IPS-20b (cell line): ENCODE measurements at regions not wholly inside any gene's neighbourhood (a gene's known extent, or its start where the extent isn't known, plus 50 kb on each side); places are given as distances from the start of the nearest gene placed in this dataset.

Source experiments
- H3K27ac ChIP-seq: one replicate; pipeline ENCODE4 v1.5.1; 2013; ENCODE audit warnings: low read length
- H3K27me3 ChIP-seq: 2 replicates; pipeline ENCODE4 v1.6.1; 2013; ENCODE audit warnings: mild to moderate bottlenecking, low read length, inconsistent platforms; ENCODE audit not compliant: insufficient read depth
- H3K36me3 ChIP-seq: 2 replicates; pipeline ENCODE4 v1.6.1; 2013; ENCODE audit warnings: low read depth, mild to moderate bottlenecking, inconsistent platforms, low read length, moderate library complexity; ENCODE audit not compliant: insufficient read depth
- H3K4me1 ChIP-seq: 2 replicates; pipeline ENCODE4 v1.6.1; 2013; ENCODE audit warnings: mild to moderate bottlenecking, control low read depth, inconsistent platforms, low read length, moderate library complexity; ENCODE audit not compliant: insufficient read depth
- H3K4me3 ChIP-seq: 2 replicates; pipeline ENCODE4 v1.5.1; 2013; ENCODE audit warnings: mild to moderate bottlenecking, low read length, inconsistent platforms
- H3K9ac ChIP-seq: 2 replicates; pipeline ENCODE4 v1.6.1; 2013; ENCODE audit warnings: low read depth, mild to moderate bottlenecking, inconsistent platforms, low read length, moderate library complexity
- H3K9me3 ChIP-seq: 2 replicates; pipeline ENCODE4 v1.6.1; 2013; ENCODE audit warnings: mild to moderate bottlenecking, low read depth, low read length, inconsistent platforms; ENCODE audit not compliant: insufficient read depth

DNA sequence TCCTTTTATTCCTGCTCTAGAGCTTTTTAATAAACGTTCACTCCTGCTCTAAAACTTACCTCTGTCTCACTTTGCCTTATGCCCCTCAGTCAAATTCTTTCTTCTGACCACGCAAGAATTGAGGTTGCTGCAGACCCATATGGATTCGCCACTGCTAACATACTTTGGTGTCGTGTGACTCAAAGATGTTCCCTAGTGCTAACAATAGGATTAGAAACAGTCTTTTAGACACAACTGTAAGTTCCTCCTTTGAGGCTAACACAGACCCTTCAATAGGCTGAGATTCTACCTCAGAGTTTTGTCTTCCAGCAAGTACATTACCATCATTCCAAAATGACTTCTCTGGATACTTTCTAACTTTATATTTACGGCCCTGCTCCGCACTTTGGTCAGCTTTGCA is 149.5 kb upstream of the COX10 start:
- Histone ChIP-seq H3K9me3 (no peaks in the 10 kb centered on the region), H3K4me3 (no peak overlapping the region), H3K36me3 (no peaks in the 10 kb centered on the region), H3K27me3 (no peaks in the 10 kb centered on the region), H3K4me1 (peaks cover 7% of the 10 kb centered on the region), H3K27ac (no peak overlapping the region), H3K9ac (no peak overlapping the region)

GRCh38 chr17:13920413-13920812 is 148.9 kb upstream of the COX10 start:
- Histone ChIP-seq H3K4me1 (peaks cover 2% of the 10 kb centered on the region), H3K36me3 (no peaks in the 10 kb centered on the region), H3K27me3 (no peaks in the 10 kb centered on the region), H3K27ac (no peak overlapping the region), H3K4me3 (no peak overlapping the region), H3K9me3 (no peaks in the 10 kb centered on the region), H3K9ac (no peak overlapping the region)

- Histone ChIP-seq H3K9me3 (no peaks in the 10 kb centered on the region), H3K27ac (no peak overlapping the region), H3K4me1 (no peaks in the 10 kb centered on the region; the same call in 1 of the 2 replicates), H3K27me3 (no peaks in the 10 kb centered on the region), H3K4me3 (no peak overlapping the region), H3K9ac (no peak overlapping the region), H3K36me3 (no peaks in the 10 kb centered on the region)
Observed at GRCh38 chr17:13921841-13922776, 147.2 kb upstream of the COX10 start.

GRCh38 chr17:13922885-13923284 is 146.4 kb upstream of the COX10 start:
- Histone ChIP-seq H3K9ac (no peak overlapping the region), H3K4me3 (no peak overlapping the region), H3K36me3 (no peaks in the 10 kb centered on the region), H3K27me3 (no peaks in the 10 kb centered on the region), H3K27ac (no peak overlapping the region), H3K9me3 (no peaks in the 10 kb centered on the region), H3K4me1 (no peaks in the 10 kb centered on the region; the same call in 1 of the 2 replicates)

DNA sequence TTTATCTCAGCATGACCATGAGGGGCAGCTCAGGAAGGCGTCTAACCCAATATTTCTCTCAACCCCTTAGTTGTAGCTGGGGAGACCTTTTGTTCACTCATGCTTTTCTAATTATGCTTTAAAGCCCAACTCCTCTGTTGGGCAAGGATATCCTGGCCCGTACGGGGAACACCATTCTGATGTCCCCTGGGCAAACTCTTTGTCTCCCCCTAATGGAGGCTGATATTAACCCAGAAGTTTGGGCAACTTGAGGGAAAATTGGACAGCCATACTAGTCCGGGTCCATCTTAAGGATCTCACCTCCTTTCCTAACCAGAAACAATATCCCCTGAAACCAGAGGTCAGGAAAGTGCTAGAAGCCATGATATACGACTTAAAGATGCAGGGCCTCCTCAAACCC is 143.7 kb upstream of the COX10 start:
- H3K27me3 ChIP-seq, result no peaks in the 10 kb centered on the region
- H3K36me3 ChIP-seq, result no peaks in the 10 kb centered on the region
- H3K9me3 ChIP-seq, result no peaks in the 10 kb centered on the region
- no peak overlapping the region for H3K4me3 ChIP-seq
- no peak overlapping the region for H3K27ac ChIP-seq
- no peak overlapping the region for H3K9ac ChIP-seq
- H3K4me1 ChIP-seq, result no peaks in the 10 kb centered on the region; the same call in 1 of the 2 replicates

DNA sequence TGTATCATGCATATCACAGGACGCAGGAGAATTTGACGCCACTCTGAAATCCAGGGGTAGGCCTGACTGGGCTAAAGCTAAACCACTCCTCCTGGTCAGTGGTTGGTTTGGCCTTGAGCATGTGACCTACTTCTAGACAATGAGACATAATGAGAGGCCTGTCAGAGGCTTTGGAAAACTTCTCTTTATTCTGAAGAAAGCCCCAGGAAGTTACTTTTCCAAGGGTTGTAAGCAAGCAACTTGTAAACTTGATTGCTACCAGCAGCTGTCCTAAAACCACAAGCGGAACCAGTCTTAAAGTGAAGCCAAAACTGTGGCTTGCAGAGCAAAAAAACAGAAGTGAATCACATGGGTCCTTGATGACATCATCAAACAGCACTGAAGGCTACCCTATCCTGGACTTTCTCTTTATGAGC is 138.2 kb upstream of the COX10 start:
- Histone ChIP-seq H3K9ac (no peak overlapping the region), H3K4me1 (peaks cover 4% of the 10 kb centered on the region; the same call in 1 of the 2 replicates), H3K36me3 (no peaks in the 10 kb centered on the region), H3K27ac (no peak overlapping the region), H3K4me3 (no peak overlapping the region), H3K27me3 (no peaks in the 10 kb centered on the region), H3K9me3 (no peaks in the 10 kb centered on the region)

GRCh38 chr17:13931800-13932460 is 137.4 kb upstream of the COX10 start:
- Histone ChIP-seq H3K4me3 (no peak overlapping the region), H3K27ac (no peak overlapping the region), H3K36me3 (no peaks in the 10 kb centered on the region), H3K27me3 (no peaks in the 10 kb centered on the region), H3K4me1 (peaks cover 4% of the 10 kb centered on the region; the same call in 1 of the 2 replicates), H3K9me3 (no peaks in the 10 kb centered on the region), H3K9ac (no peak overlapping the region)

GRCh38 chr17:13933441-13934276 is 135.6 kb upstream of the COX10 start:
- no peak overlapping the region for H3K27ac ChIP-seq
- peaks cover 4% of the 10 kb centered on the region; the same call in 1 of the 2 replicates for H3K4me1 ChIP-seq
- no peaks in the 10 kb centered on the region for H3K27me3 ChIP-seq
- H3K9ac ChIP-seq, result no peak overlapping the region
- H3K36me3 ChIP-seq, result no peaks in the 10 kb centered on the region
- H3K9me3 ChIP-seq, result no peaks in the 10 kb centered on the region
- no peak overlapping the region for H3K4me3 ChIP-seq

DNA sequence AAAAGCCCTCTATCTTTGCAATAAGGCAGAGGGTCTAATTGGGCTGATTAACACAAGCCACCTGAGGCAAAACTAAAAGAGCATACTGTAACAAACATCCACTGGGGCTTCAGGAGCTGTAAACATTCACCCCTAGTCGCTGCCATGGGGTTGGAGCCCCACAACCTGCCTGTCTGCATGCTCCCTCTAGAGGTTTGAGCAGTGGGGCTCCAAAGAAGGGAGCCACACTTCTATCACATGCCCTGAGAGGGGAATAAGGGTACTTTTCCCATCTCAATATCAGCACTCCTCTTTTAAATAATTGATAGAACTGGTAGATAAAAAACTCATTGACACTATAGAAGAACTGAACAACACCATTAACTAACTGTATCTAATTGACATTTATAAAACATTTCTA is 130.1 kb upstream of the COX10 start:
- H3K4me1 ChIP-seq, result no peaks in the 10 kb centered on the region
- no peaks in the 10 kb centered on the region for H3K27me3 ChIP-seq
- H3K4me3 ChIP-seq, result no peak overlapping the region
- H3K9ac ChIP-seq, result no peak overlapping the region
- no peaks in the 10 kb centered on the region for H3K36me3 ChIP-seq
- no peaks in the 10 kb centered on the region for H3K9me3 ChIP-seq
- H3K27ac ChIP-seq, result no peak overlapping the region

DNA sequence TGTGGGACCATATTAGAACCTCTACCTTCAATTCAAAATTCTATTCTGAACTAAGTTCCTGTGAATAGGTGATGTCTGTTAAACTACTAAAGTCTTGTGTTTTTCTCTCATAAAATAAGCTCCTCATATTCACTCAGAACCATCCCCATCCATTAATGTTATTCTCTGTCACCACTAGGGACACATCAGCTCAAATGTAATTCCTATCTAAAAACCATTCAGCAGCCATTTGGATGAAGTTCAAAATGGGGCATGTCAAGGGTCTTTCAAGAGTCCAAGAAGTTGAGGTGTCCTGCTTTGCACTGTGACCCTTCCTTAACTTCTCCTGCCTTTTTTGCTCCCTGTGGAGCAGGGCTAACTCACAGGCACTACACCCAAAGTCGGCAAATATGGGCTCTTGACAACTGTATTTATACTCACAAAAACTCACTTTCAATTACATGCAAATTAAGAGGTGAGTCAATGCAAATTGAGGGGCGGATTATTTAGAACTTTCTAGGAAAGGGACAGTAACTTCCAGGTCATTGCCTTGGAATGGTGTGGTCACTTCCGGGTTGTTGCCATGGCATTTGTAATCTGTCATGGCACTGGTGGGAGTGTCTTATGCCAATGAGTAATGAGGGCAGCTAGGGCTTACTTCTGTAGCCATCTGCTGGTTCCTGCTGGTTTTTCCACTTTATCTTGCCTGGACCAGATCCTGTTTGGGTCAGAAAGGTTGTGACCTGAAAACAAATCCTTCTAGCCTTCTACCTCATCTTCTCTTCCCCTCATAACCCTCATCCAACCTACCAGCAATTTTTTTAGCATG is 128.2 kb upstream of the COX10 start:
- H3K9me3 ChIP-seq, result no peaks in the 10 kb centered on the region
- H3K4me1 ChIP-seq, result no peaks in the 10 kb centered on the region
- no peaks in the 10 kb centered on the region for H3K27me3 ChIP-seq
- no peaks in the 10 kb centered on the region for H3K36me3 ChIP-seq
- no peak overlapping the region for H3K4me3 ChIP-seq
- no peak overlapping the region for H3K27ac ChIP-seq
- no peak overlapping the region for H3K9ac ChIP-seq

DNA sequence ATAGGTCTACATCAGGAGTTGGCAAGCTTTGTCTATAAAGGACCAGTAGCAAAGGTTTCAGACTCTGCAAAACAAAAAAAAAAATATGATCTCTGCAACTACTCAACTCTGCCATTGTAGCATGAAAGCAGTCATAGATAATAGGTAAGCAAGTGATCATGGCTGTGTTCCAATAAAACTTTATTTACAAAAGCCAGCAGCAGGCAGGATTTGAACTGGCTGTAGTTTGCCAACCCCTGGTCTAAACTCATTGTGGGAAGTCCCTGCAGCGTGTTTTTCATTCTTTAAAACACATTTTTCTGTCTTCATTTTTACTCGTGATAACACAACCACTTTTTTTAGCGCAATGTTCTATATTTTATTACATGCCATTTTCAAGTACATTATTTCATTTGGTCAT is 127.5 kb upstream of the COX10 start:
- Histone ChIP-seq H3K9me3 (no peaks in the 10 kb centered on the region), H3K4me3 (no peak overlapping the region), H3K27ac (no peak overlapping the region), H3K36me3 (no peaks in the 10 kb centered on the region), H3K4me1 (no peaks in the 10 kb centered on the region), H3K9ac (no peak overlapping the region), H3K27me3 (no peaks in the 10 kb centered on the region)
